ENCODE measurements at regions not wholly inside any gene's neighbourhood (a gene's known extent, or its start where the extent isn't known, plus 50 kb on each side); places are given as distances from the start of the nearest gene placed in this dataset.

DNA sequence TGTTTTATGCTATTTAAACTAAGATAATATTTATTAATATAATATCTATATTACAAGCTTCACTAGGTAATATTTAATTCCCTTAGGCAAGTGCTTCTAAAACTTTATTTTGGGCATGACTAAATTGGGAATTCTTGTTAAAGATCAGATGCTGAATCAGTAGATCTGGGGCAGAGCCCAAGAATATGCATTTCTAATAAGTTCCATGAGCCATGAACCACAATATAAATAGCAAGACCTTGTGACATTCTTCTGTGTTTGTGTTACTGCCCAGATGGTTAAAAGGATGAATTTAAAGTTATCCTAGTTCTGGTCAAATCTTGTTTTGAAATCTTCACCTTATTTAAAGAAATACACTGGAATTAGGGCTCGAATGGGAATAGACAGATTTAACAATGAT is 258.4 kb upstream of the CACNA2D1 start:
- peaks cover 4% of the 10 kb centered on the region for H3K9me3 Mint-ChIP-seq
- DNase-seq (no peak), ATAC-seq (no peak)
- H3K36me3 Mint-ChIP-seq (ENCODE audit: low read depth) = no peaks in the 10 kb centered on the region
- H3K27me3 Mint-ChIP-seq = no peaks in the 10 kb centered on the region
- no peak overlapping the region for H3K4me3 Mint-ChIP-seq
- H3K27ac Mint-ChIP-seq = no peak overlapping the region
- no peaks in the 10 kb centered on the region for H3K4me1 Mint-ChIP-seq

DNA sequence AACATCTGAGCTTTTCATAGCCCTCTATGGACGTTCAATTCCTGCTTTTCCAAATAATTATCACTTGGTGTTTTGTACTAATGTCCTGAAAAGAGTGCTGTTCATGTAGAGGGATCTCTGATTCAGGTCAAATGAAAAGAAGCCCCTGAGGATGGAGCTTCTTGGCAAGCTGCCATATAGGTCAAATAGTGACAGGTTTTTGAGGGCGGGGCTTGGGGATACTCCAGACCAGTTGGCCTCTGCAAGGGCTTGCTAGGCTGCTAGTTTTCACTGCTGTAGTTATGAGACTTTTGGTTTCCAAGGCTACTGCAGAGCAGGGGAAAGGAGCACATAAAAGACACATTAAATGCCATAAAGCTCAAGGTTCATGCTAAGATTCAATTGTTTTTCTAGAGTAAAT is 257.2 kb upstream of the CACNA2D1 start:
- H3K4me3 Mint-ChIP-seq = no peak overlapping the region
- no peak for DNase-seq
- H3K36me3 Mint-ChIP-seq (ENCODE audit: low read depth) = no peaks in the 10 kb centered on the region
- no peaks in the 10 kb centered on the region for H3K27me3 Mint-ChIP-seq
- no peak for ATAC-seq
- H3K9me3 Mint-ChIP-seq = peaks cover 7% of the 10 kb centered on the region
- no peak overlapping the region for H3K27ac Mint-ChIP-seq
- no peaks in the 10 kb centered on the region for H3K4me1 Mint-ChIP-seq

DNA sequence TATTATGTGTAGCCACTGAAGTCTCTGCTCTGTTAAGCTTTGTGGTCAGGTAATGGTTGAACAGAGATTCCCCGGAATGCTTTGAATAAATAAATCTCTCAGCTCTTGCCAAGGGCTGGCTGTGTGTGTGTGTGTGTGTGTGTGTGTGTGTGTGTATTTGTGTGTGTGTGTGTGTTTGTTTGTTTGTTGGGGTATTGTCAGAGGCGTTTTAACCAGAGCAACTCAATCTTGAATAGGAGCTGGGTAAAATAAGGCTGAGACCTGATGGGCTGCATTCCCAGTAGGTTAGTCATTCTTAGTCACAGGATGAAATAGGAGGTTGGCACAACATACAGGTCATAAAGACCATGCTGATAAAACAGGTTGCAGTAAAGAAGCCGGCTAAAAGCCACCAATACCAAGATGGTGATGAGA is 256.2 kb upstream of the CACNA2D1 start:
- peaks cover 7% of the 10 kb centered on the region for H3K9me3 Mint-ChIP-seq
- ATAC-seq (no peak), DNase-seq (no peak)
- no peaks in the 10 kb centered on the region for H3K4me1 Mint-ChIP-seq
- no peak overlapping the region for H3K27ac Mint-ChIP-seq
- H3K4me3 Mint-ChIP-seq = no peak overlapping the region
- no peaks in the 10 kb centered on the region for H3K27me3 Mint-ChIP-seq
- H3K36me3 Mint-ChIP-seq (ENCODE audit: low read depth) = no peaks in the 10 kb centered on the region

DNA sequence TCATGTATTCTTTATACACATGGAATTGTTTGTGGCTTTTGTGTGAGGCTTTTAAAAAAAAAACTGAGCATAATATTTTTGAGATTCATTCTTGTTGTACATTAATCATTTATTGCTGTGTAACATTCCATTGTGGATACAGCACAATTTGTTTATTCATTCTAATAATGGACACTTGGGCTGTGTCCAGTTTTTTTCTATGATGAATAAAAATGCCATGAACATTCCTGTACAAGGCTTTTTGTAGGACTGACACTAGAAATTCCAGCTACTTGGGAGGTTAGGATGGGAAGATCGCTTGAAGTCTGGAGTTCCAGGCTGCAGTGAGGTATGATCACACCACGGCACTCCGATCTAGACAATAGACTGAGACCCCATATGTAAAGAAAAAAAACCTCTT is 254.3 kb upstream of the CACNA2D1 start:
- ATAC-seq (no peak), DNase-seq (no peak)
- Mint-ChIP-seq H3K27ac (no peak overlapping the region), H3K27me3 (no peaks in the 10 kb centered on the region), H3K4me1 (no peaks in the 10 kb centered on the region), H3K9me3 (peaks cover 7% of the 10 kb centered on the region), H3K36me3 (ENCODE audit: low read depth) (no peaks in the 10 kb centered on the region), H3K4me3 (no peak overlapping the region)

DNA sequence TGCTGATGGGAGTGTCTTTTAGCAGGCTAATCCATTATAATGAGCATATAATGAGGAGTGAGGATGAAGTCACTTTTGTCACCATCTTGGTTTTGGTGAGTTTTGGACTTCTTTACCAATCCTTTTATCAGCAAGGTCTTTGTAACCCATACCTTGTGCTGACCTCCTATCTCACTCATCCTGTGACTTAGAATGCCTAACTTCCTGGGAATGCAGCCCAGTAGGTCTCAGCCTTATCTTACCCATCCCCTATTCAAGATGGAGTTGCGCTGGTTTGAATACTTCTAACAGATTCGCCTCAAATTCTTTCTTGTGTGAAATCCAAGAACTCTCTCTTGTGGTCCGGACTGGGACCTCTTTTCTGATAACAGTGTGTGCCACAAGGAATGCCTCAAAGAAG is 253.1 kb upstream of the CACNA2D1 start:
- Mint-ChIP-seq H3K36me3 (ENCODE audit: low read depth) (no peaks in the 10 kb centered on the region), H3K4me1 (no peaks in the 10 kb centered on the region), H3K4me3 (no peak overlapping the region), H3K27ac (no peak overlapping the region), H3K9me3 (peaks cover 7% of the 10 kb centered on the region), H3K27me3 (no peaks in the 10 kb centered on the region)
- DNase-seq (no peak), ATAC-seq (no peak)

DNA sequence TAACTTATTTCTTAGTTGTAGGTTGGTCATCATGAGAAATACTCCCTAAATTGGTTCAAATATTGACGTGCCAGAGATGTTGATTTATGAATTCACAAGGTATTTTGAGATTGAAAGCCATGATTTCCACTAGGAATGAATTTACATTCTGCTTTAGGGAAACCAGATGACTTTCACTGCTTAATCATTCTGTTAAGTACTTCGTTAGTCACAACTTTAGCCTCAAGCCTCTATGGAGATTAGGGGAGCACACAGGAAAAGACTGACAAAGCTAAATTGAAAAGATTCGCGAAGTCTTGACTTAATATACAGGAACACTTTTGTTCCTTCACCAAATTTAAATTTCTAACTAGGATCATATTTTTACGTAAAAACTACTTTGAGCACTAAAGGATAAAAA is 250.4 kb upstream of the CACNA2D1 start:
- peaks cover 7% of the 10 kb centered on the region for H3K9me3 Mint-ChIP-seq
- no peaks in the 10 kb centered on the region for H3K4me1 Mint-ChIP-seq
- no peaks in the 10 kb centered on the region for H3K27me3 Mint-ChIP-seq
- H3K27ac Mint-ChIP-seq = no peak overlapping the region
- DNase-seq (no peak), ATAC-seq (no peak)
- H3K36me3 Mint-ChIP-seq (ENCODE audit: low read depth) = no peaks in the 10 kb centered on the region
- no peak overlapping the region for H3K4me3 Mint-ChIP-seq

DNA sequence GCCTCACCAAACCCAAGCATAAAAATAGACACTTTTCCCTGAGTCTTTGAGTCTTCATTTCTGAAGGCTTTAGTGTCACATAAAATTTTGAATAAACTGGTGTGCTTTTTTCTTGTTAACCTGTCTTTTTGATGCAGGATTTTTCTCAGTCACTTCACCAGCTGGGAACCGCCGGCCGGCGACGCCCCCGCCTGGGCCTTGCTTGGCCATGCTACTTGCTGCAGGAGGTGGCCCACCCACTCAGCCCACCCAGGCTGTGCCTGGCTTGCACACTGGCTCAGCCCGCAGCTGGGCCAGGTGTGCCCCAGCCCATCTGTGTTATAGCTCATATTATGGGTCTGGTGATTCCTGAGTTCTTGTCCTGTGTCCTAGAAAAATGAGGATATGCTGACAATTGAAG is 247.4 kb upstream of the CACNA2D1 start:
- H3K4me1 Mint-ChIP-seq = no peaks in the 10 kb centered on the region
- no peaks in the 10 kb centered on the region for H3K27me3 Mint-ChIP-seq
- no peak overlapping the region for H3K4me3 Mint-ChIP-seq
- ATAC-seq = no peak
- no peaks in the 10 kb centered on the region for H3K36me3 Mint-ChIP-seq (ENCODE audit: low read depth)
- DNase-seq = no peak
- H3K9me3 Mint-ChIP-seq = no peaks in the 10 kb centered on the region
- no peak overlapping the region for H3K27ac Mint-ChIP-seq

DNA sequence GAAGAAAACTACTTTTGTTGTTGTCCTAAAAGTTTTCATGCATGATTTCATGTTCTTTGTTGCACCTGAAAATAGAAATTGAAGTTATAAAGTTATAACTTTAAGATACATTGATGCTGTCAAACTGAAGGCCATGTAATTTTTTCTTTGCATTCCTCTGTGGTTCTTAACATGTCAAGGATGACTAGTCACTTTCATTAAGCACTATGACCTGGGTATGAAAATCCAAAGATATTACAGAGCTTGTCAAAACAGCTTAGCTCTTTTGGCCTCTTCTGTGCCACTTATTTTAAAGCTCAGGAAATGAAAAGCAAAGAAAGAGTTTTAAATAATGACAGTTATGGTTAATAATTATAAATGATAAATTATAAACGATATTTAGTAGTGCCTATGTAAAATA is 241.6 kb upstream of the CACNA2D1 start:
- Mint-ChIP-seq H3K27me3 (no peaks in the 10 kb centered on the region), H3K9me3 (no peaks in the 10 kb centered on the region), H3K27ac (no peak overlapping the region), H3K36me3 (ENCODE audit: low read depth) (no peaks in the 10 kb centered on the region), H3K4me1 (no peaks in the 10 kb centered on the region), H3K4me3 (no peak overlapping the region)
- DNase-seq = no peak
- ATAC-seq = no peak

DNA sequence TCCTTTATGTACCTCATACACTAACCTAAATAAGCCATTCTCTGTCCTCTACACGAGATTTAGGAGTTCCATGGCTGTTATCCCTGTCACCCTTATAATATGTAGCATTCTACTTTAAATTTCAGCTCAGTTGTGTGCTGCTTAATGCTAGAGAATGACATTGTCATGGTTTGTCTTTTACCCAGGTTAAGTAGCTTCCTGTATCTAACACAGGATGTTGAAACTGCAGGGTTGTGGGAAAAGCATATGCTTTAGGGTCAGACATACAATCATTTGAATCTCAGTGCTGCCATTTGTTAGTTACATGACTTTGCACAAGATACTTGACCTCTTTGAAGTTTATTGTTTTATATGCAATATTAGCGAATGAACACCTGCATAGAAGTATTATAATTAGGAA is 235.1 kb upstream of the CACNA2D1 start:
- DNase-seq (no peak), ATAC-seq (peak; percentile 41)
- Mint-ChIP-seq H3K36me3 (ENCODE audit: low read depth) (no peaks in the 10 kb centered on the region), H3K4me3 (no peak overlapping the region), H3K4me1 (peaks cover 26% of the 10 kb centered on the region), H3K27ac (peak overlapping the region; percentile 55), H3K9me3 (peaks cover 6% of the 10 kb centered on the region), H3K27me3 (no peaks in the 10 kb centered on the region)

DNA sequence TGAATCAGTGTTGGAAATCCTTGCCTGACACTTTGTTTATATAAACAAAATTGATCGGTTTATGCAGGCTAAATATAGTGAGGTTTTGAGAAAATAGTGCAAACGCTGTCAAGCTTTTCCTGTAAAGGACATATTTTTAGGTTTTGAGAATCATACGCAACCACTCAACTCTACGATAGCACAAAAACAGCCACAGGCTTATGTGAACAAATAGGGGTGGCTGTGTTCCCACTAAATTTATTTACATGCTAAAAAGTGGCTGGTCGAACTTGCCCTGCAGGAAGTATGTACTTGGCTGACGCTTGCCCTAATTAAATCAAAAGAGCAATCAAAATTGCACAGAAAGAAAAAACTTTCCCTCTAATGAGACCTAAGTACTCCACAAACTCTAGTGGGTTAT is 234.7 kb upstream of the CACNA2D1 start:
- ATAC-seq = no peak
- Mint-ChIP-seq H3K36me3 (ENCODE audit: low read depth) (no peaks in the 10 kb centered on the region), H3K27me3 (no peaks in the 10 kb centered on the region), H3K9me3 (peaks cover 6% of the 10 kb centered on the region), H3K4me3 (no peak overlapping the region), H3K4me1 (peaks cover 26% of the 10 kb centered on the region), H3K27ac (peak overlapping the region; percentile 55)
- DNase-seq = no peak

DNA sequence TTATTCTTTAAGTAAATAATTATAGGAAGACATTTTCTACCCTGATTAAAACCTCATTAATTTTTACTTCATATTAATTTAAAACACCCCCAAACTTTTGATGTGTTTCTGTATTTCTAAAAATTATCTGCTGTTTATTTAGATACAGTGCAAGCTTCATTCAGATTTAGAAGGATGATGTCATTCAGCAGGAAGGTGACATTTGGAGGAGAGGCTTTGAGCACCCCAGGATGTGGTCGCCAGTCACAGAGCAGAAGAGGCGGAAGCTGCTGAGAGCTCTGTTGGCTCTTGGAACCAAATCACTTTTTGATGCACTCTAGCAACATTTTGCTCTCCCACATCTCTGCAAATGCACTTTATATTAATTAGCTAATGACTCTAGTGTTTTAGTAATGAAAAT is 233.9 kb upstream of the CACNA2D1 start:
- DNase-seq (peak; percentile 42), ATAC-seq (peak; percentile 97)
- Mint-ChIP-seq H3K4me1 (peaks cover 26% of the 10 kb centered on the region), H3K27me3 (no peaks in the 10 kb centered on the region), H3K27ac (peak overlapping the region; percentile 73), H3K36me3 (ENCODE audit: low read depth) (no peaks in the 10 kb centered on the region), H3K4me3 (peak overlapping the region; percentile 40), H3K9me3 (peaks cover 6% of the 10 kb centered on the region)

DNA sequence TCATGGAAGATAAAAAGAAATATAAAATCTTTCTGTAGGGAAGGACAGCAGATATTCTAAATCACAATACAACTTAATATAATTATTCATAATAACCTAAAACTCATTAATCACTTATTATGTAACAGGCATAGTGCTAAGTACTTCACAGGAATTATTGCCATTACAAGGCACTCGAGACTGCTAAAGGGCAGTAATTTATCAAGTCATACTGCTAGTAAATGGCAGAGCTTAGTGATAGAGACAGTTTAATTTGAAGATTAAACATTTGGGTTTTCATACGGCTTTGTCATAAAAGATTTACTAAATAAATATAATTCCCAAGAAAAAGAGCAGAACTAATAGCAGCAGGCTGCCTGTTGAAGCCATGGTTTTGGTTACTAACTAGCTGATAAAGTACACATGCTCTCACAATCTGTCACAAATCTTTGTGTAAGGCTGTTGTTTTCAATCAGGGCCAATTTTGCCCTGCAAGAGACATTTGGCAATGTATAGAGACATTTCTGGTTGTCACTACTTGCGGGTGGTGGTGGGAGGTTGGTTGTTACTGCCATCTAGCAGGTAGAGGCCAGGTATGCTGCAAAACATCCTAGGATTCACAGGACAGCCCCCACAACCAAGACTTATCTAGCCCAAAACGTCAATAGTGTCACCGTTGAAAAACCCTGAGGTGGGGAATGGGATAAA is 233.3 kb upstream of the CACNA2D1 start:
- Mint-ChIP-seq H3K4me1 (peaks cover 26% of the 10 kb centered on the region), H3K36me3 (ENCODE audit: low read depth) (no peaks in the 10 kb centered on the region), H3K4me3 (no peak overlapping the region), H3K27ac (no peak overlapping the region), H3K27me3 (no peaks in the 10 kb centered on the region), H3K9me3 (peaks cover 6% of the 10 kb centered on the region)
- ATAC-seq (no peak), DNase-seq (no peak)

DNA sequence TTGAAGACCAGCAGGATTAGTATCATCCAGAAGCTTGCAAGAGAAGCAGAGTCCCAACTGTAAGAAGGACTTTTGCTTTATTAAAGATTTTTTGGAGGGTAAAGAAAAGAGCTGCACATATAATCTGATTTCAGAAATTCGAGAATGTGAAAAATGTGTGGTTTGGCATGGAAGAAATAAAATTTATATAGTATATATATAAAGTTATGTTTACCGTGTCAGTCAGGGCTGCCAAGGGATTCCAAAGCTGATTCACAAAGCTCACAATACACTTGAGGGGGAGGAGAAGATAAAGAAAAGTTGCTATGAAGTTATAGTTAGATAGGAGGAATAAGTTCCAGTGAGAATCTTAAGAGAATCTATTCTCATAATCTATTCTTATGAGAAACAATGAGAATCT is 231.8 kb upstream of the CACNA2D1 start:
- H3K27me3 Mint-ChIP-seq = no peaks in the 10 kb centered on the region
- H3K4me1 Mint-ChIP-seq = peaks cover 26% of the 10 kb centered on the region
- H3K36me3 Mint-ChIP-seq (ENCODE audit: low read depth) = no peaks in the 10 kb centered on the region
- DNase-seq = no peak
- no peak overlapping the region for H3K27ac Mint-ChIP-seq
- ATAC-seq = no peak
- no peak overlapping the region for H3K4me3 Mint-ChIP-seq
- peaks cover 6% of the 10 kb centered on the region for H3K9me3 Mint-ChIP-seq

DNA sequence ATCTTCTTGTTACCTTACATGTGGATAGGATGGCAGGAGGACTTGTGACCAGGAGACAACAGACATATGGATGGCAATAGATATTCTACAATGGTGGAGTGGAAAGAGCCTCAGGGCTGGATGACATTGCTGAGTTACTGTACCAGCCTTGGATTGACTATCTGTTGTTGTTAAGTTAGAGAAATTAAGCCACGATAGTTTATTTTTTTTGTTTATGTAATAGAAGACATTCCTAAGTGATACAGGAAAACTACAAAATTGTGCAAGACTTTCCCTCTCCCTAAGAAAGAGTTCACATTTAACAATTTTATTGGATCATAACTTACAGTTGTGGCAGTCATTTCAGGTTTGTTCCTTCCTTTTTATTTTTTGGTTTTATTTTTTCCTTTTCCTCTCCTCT is 230.7 kb upstream of the CACNA2D1 start:
- H3K4me1 Mint-ChIP-seq = peaks cover 23% of the 10 kb centered on the region
- H3K9me3 Mint-ChIP-seq = peaks cover 6% of the 10 kb centered on the region
- no peak overlapping the region for H3K4me3 Mint-ChIP-seq
- DNase-seq (no peak), ATAC-seq (no peak)
- H3K36me3 Mint-ChIP-seq (ENCODE audit: low read depth) = no peaks in the 10 kb centered on the region
- H3K27me3 Mint-ChIP-seq = no peaks in the 10 kb centered on the region
- no peak overlapping the region for H3K27ac Mint-ChIP-seq

DNA sequence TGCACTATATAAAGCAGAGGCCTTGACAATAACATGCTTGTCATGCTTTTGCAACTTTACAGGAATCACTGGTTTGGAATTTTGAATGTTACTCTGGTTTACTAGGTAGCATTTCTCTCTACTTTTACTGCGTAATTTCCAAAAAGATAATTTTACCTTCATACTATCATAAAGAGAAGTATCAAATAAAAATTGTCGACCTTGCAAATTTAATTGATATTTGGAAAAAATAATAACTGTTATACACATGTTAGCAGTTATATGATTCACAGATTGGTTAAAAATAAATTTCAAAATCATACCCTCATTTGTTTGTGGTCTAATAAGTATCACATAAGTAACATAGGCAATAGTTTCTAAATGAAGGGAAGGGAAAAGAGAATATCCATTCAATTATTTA is 228.5 kb upstream of the CACNA2D1 start:
- ATAC-seq = no peak
- H3K27ac Mint-ChIP-seq = no peak overlapping the region
- H3K9me3 Mint-ChIP-seq = peaks cover 6% of the 10 kb centered on the region
- no peaks in the 10 kb centered on the region for H3K36me3 Mint-ChIP-seq (ENCODE audit: low read depth)
- no peak overlapping the region for H3K4me3 Mint-ChIP-seq
- DNase-seq = no peak
- H3K4me1 Mint-ChIP-seq = peaks cover 7% of the 10 kb centered on the region
- H3K27me3 Mint-ChIP-seq = no peaks in the 10 kb centered on the region

DNA sequence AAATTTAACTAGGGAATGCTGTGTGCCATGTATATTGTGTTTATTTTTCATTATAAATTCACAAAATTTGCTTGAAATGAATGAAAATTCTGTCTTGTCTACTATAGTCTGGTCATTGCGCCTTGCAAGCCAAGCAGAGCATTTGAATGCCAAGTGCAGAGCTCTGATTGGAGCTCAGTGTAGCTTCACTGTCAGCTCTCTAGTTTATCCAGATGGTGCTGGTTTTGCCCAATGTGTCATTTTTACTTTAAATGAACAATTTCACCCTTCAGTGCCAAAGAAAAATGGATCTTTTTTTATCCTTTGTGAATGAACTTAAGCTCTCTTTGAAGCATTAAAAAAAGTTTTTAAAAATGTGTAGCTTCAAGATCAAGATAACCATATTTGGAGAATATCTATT is 225.6 kb upstream of the CACNA2D1 start:
- ATAC-seq (no peak), DNase-seq (no peak)
- Mint-ChIP-seq H3K36me3 (ENCODE audit: low read depth) (no peaks in the 10 kb centered on the region), H3K27me3 (no peaks in the 10 kb centered on the region), H3K9me3 (no peaks in the 10 kb centered on the region), H3K27ac (no peak overlapping the region), H3K4me3 (no peak overlapping the region), H3K4me1 (no peaks in the 10 kb centered on the region)

All from activated naive CD8-positive, alpha-beta T cell treated with anti-CD3 and anti-CD28 coated beads, Interleukin-2, amount 50 U/mL, for 24 hours (primary cell).